ENCODE measurements at regions not wholly inside any gene's neighbourhood (a gene's known extent, or its start where the extent isn't known, plus 50 kb on each side); places are given as distances from the start of the nearest gene placed in this dataset.

DNA sequence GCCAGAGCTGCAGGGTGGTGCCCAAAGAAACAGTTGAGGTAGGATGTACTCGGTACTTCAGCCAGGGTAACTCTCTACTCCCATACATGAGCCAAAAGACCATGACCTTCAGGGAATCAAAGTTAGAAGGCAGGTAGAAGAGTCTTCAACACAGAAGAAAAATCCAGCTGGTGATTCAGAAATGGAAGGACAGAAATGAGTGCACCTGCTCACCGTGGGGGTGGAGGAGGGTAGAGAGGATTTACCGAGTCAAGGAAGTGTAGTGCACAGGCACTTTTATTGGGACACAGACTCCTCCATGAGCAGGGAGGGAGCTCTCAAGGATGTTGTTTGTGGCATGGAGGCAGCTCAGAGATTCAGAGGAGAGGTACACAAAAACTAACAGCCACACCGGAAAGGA lies 330.3 kb upstream of the PRDM1 start:
- no peak overlapping the region for H3K4me3 ChIP-seq (replicated peaks in 1 of 3)
- TF ChIP-seq, protein P1, sequence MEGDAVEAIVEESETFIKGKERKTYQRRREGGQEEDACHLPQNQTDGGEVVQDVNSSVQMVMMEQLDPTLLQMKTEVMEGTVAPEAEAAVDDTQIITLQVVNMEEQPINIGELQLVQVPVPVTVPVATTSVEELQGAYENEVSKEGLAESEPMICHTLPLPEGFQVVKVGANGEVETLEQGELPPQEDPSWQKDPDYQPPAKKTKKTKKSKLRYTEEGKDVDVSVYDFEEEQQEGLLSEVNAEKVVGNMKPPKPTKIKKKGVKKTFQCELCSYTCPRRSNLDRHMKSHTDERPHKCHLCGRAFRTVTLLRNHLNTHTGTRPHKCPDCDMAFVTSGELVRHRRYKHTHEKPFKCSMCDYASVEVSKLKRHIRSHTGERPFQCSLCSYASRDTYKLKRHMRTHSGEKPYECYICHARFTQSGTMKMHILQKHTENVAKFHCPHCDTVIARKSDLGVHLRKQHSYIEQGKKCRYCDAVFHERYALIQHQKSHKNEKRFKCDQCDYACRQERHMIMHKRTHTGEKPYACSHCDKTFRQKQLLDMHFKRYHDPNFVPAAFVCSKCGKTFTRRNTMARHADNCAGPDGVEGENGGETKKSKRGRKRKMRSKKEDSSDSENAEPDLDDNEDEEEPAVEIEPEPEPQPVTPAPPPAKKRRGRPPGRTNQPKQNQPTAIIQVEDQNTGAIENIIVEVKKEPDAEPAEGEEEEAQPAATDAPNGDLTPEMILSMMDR (IDR thresholded peaks at IDR 0.05): no peak
- H3K4me1 ChIP-seq: peaks cover 6 to 37% of the 10 kb centered on the region in 2 donors
- WGBS, 2 donors: 91% methylated on average over 4 of the region's 4 CpGs
- intact Hi-C loops (cut with DNase I): no loop called here
- H3K27ac ChIP-seq: no peak overlapping the region
- H3K9me3 ChIP-seq: no peaks in the 10 kb centered on the region
- DNase-seq: no peak
- H3K27me3 ChIP-seq: no peaks in the 10 kb centered on the region
- no peaks in the 10 kb centered on the region for H3K36me3 ChIP-seq

DNA sequence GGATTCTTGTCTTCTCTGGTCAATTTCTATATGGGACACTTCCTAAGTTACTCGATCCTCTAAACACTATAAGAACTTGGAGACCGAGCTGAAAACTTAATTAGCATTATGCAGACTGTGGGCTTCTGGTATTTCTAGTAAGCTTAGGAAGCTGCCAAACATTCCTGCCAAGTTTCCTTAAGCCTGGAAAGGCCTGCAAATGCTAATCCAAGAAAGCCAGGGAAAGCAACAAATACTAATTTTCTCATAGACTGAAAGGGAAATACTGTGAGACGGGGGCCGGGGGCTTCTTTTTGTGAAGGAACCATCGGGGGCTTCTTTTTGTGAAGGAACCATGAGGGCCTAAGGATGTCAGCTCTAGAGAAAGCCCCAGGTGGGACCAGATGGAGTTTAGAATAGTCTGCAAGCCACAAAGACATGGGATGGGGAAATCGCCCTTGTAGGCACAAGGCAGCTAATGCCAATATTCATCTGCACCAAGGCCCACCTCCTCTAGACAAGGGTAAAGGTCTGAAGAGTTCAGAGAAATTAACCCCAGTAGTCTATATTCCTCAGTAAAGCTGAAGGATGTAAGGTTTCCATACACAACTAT lies 332.4 kb upstream of the PRDM1 start:
- Histone ChIP-seq H3K36me3 (no peaks in the 10 kb centered on the region), H3K27ac (no peak overlapping the region), H3K4me1 (peaks cover 0 to 30% of the 10 kb centered on the region in 2 donors), H3K4me3 (replicated peaks in 1 of 3) (no peak overlapping the region), H3K9me3 (no peaks in the 10 kb centered on the region), H3K27me3 (no peaks in the 10 kb centered on the region)
- intact Hi-C loops (cut with DNase I): no loop called here
- no peak for TF ChIP-seq POLR2A (IDR thresholded peaks at IDR 0.05)
- TF ChIP-seq, protein P1 (IDR thresholded peaks at IDR 0.05): no peak
- no peak for DNase-seq
- WGBS, 2 donors: 60 to 62% methylated on average over 6 of the region's 6 CpGs

DNA sequence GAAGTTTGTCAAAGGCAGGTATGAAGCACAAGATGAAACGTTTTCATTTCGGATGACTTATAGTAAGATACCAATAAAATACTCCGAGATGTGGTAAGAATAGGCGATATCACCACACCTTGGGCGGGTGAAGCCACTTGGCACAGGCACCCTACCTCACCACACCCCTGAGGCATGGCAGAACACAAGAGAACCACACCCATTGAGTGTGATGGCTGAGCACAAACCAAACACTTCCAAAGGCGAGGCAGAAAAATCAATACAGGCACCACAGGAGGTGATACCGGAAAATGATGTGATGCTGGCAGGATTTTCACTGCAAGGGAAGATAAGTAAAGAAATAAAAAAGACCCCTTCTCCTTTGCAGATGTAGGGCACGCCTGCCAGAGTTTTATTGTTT lies 332.9 kb upstream of the PRDM1 start:
- no peak overlapping the region for H3K27ac ChIP-seq
- H3K4me3 ChIP-seq (replicated peaks in 1 of 3): no peak overlapping the region
- H3K36me3 ChIP-seq: no peaks in the 10 kb centered on the region
- H3K27me3 ChIP-seq: no peaks in the 10 kb centered on the region
- WGBS, 2 donors: 89 to 90% methylated on average over 8 of the region's 8 CpGs
- intact Hi-C loops (cut with DNase I): no loop called here
- no peaks in the 10 kb centered on the region for H3K9me3 ChIP-seq
- TF ChIP-seq, protein P1 (IDR thresholded peaks at IDR 0.05): no peak
- TF ChIP-seq POLR2A (IDR thresholded peaks at IDR 0.05): no peak
- DNase-seq: no peak
- H3K4me1 ChIP-seq: peaks cover 0 to 32% of the 10 kb centered on the region in 2 donors

DNA sequence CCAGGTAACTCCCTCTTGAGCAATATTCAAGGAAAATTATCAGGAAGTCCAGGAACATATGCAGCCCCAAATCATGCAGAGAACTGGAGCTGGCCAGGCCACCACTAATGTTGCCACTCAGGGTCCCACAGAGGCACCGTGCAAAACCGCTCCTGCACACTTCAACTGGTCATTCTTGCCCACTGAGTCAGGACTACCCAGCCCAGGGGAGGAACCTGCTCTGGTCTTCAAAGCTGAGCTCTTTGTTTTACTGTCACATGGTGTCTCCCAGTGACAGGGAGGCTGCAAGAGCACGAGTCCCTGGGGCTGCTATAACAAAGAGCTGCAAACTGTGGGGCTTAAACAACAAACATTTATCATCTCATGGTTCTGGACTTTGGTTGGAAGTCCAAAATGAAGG lies 336.0 kb upstream of the PRDM1 start:
- intact Hi-C loops (cut with DNase I): no loop called here
- no peak overlapping the region for H3K4me3 ChIP-seq (replicated peaks in 1 of 3)
- TF ChIP-seq, protein P1 (IDR thresholded peaks at IDR 0.05): no peak
- TF ChIP-seq POLR2A (IDR thresholded peaks at IDR 0.05): no peak
- no peaks in the 10 kb centered on the region for H3K27me3 ChIP-seq
- no peak for DNase-seq
- H3K4me1 ChIP-seq: peaks cover 0 to 23% of the 10 kb centered on the region in 2 donors
- no peaks in the 10 kb centered on the region for H3K9me3 ChIP-seq
- WGBS, 2 donors: 83 to 84% methylated on average over 3 of the region's 3 CpGs
- no peaks in the 10 kb centered on the region for H3K36me3 ChIP-seq
- no peak overlapping the region for H3K27ac ChIP-seq

DNA sequence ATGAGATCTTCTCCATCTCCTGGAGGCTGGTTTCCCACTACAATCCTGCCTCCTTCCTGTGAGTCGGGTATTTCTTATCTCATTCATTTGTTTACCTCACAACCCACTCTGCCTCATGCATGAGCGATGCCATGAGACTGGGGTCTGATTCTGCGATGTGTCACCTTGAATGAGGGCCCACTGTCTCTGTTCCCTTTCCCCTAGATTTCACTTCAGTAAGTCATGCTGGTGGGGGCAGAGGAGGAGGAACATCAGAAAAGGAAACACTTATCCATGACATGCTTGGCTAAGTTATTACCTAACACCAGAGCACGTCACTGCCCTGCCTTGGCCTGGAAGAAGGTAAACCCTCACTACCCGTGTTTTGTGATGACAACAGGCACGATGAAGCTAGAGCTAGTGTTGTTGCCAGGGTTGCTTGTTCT lies 337.4 kb upstream of the PRDM1 start:
- intact Hi-C loops (cut with DNase I): no loop called here
- Histone ChIP-seq H3K4me3 (replicated peaks in 1 of 3) (no peak overlapping the region), H3K27ac (peak overlapping the region in 2 of 3 donors; percentile 56 to 71), H3K4me1 (peaks cover 0 to 21% of the 10 kb centered on the region in 2 donors), H3K36me3 (no peaks in the 10 kb centered on the region), H3K9me3 (no peaks in the 10 kb centered on the region), H3K27me3 (no peaks in the 10 kb centered on the region)
- peak; percentile 81 to 82 for DNase-seq
- 32 to 43% methylated on average over 6 of the region's 6 CpGs for WGBS, 2 donors
- TF ChIP-seq, protein P1 (IDR thresholded peaks at IDR 0.05): no peak
- TF ChIP-seq POLR2A (IDR thresholded peaks at IDR 0.05): no peak

Measured in thyroid gland (tissue), 4 donors.